Fibroblast of lung (primary cell): ENCODE measurements at regions not wholly inside any gene's neighbourhood (a gene's known extent, or its start where the extent isn't known, plus 50 kb on each side); places are given as distances from the start of the nearest gene placed in this dataset.

ENCODE experiments used
- EZH2 ChIP-seq: IDR thresholded peaks from 2 replicates; pipeline ENCODE4 v1.5.1; 2012; ENCODE audit warnings: low read length, control low read depth, mild to moderate bottlenecking; ENCODE audit errors: missing control alignments
- TF ChIP-seq, protein P1 (sequence below), 2 donors: IDR thresholded peaks in 1 of 2; conservative IDR thresholded peaks in 1 of 2; 1 replicate in 1 of 2; 2 replicates in 1 of 2; pipeline ENCODE4 v1.5.1; 2011 to 2012; ENCODE audit warnings: low read length in 2 of 2, control low read depth in 1 of 2, inconsistent platforms in 1 of 2, low read depth in 1 of 2, mild to moderate bottlenecking in 1 of 2

DNA sequence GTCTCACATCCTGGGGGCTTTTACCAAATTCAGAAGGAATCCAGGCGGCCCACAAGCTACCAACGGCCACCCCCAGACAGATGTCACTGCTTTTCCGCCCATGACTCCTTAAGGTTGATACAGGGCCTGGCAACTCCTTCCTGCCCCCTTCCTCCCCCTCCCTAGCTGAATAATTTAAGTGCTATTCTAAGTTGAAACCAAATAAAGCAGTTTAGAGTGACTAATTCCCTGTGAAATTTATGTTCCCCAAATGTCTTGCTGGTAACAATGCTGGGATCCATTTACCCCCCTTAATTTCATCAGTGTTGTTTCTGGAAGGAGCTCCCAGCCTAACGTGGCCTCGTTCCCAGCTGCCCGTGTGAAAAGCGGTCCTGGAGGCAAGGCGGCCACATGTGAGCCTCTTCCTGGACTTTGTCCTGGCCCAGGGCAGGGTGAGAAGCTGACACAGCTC lies 109.6 kb downstream of the TMEM130 start:
- TF ChIP-seq, protein P1, sequence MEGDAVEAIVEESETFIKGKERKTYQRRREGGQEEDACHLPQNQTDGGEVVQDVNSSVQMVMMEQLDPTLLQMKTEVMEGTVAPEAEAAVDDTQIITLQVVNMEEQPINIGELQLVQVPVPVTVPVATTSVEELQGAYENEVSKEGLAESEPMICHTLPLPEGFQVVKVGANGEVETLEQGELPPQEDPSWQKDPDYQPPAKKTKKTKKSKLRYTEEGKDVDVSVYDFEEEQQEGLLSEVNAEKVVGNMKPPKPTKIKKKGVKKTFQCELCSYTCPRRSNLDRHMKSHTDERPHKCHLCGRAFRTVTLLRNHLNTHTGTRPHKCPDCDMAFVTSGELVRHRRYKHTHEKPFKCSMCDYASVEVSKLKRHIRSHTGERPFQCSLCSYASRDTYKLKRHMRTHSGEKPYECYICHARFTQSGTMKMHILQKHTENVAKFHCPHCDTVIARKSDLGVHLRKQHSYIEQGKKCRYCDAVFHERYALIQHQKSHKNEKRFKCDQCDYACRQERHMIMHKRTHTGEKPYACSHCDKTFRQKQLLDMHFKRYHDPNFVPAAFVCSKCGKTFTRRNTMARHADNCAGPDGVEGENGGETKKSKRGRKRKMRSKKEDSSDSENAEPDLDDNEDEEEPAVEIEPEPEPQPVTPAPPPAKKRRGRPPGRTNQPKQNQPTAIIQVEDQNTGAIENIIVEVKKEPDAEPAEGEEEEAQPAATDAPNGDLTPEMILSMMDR (conservative IDR thresholded peaks at IDR 0.05 in 1 of 2, IDR thresholded peaks at IDR 0.05 in 1 of 2; ENCODE audit: low read depth in 1 of 2, low read length in 2 of 2): no peak
- TF ChIP-seq EZH2: no peak
